ENCODE measurements at regions not wholly inside any gene's neighbourhood (a gene's known extent, or its start where the extent isn't known, plus 50 kb on each side); places are given as distances from the start of the nearest gene placed in this dataset.

- Histone ChIP-seq H2AFZ (no peak overlapping the region), H3K4me1 (no peaks in the 10 kb centered on the region), H3K79me2 (no peaks in the 10 kb centered on the region), H3K4me2 (ENCODE audit: low read length) (no peak overlapping the region), H3K36me3 (ENCODE audit: control insufficient read depth, insufficient read depth, low read length) (no peaks in the 10 kb centered on the region), H3K9me3 (ENCODE audit: control insufficient read depth, low read length) (no peaks in the 10 kb centered on the region), H3K4me3 (ENCODE audit: low read depth, low read length) (no peak overlapping the region), H3K9ac (no peak overlapping the region), H3K27ac (no peak overlapping the region), H3K27me3 (ENCODE audit: control insufficient read depth, insufficient read depth, low read length) (no peaks in the 10 kb centered on the region)
- TF ChIP-seq, protein P1, sequence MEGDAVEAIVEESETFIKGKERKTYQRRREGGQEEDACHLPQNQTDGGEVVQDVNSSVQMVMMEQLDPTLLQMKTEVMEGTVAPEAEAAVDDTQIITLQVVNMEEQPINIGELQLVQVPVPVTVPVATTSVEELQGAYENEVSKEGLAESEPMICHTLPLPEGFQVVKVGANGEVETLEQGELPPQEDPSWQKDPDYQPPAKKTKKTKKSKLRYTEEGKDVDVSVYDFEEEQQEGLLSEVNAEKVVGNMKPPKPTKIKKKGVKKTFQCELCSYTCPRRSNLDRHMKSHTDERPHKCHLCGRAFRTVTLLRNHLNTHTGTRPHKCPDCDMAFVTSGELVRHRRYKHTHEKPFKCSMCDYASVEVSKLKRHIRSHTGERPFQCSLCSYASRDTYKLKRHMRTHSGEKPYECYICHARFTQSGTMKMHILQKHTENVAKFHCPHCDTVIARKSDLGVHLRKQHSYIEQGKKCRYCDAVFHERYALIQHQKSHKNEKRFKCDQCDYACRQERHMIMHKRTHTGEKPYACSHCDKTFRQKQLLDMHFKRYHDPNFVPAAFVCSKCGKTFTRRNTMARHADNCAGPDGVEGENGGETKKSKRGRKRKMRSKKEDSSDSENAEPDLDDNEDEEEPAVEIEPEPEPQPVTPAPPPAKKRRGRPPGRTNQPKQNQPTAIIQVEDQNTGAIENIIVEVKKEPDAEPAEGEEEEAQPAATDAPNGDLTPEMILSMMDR (IDR thresholded peaks at IDR 0.05): no peak
Observed at GRCh38 chr6:44507014-44507413, 119.5 kb downstream of the CDC5L start.

GRCh38 chr6:44508646-44509045 is 121.1 kb downstream of the CDC5L start:
- Histone ChIP-seq H3K27me3 (ENCODE audit: control insufficient read depth, insufficient read depth, low read length) (no peaks in the 10 kb centered on the region), H3K4me2 (ENCODE audit: low read length) (no peak overlapping the region), H3K4me3 (ENCODE audit: low read depth, low read length) (no peak overlapping the region), H3K4me1 (no peaks in the 10 kb centered on the region), H3K9me3 (ENCODE audit: control insufficient read depth, low read length) (no peaks in the 10 kb centered on the region), H3K36me3 (ENCODE audit: control insufficient read depth, insufficient read depth, low read length) (no peaks in the 10 kb centered on the region), H3K27ac (no peak overlapping the region), H3K9ac (no peak overlapping the region), H3K79me2 (no peaks in the 10 kb centered on the region), H2AFZ (no peak overlapping the region)
- TF ChIP-seq, protein P1 (IDR thresholded peaks at IDR 0.05): no peak

GRCh38 chr6:44511126-44511525 is 123.6 kb downstream of the CDC5L start:
- H3K27me3 ChIP-seq (ENCODE audit: control insufficient read depth, insufficient read depth, low read length): no peaks in the 10 kb centered on the region
- no peak overlapping the region for H3K27ac ChIP-seq
- no peak overlapping the region for H3K4me2 ChIP-seq (ENCODE audit: low read length)
- TF ChIP-seq, protein P1 (IDR thresholded peaks at IDR 0.05): no peak
- no peaks in the 10 kb centered on the region for H3K4me1 ChIP-seq
- no peak overlapping the region for H3K9ac ChIP-seq
- H3K36me3 ChIP-seq (ENCODE audit: control insufficient read depth, insufficient read depth, low read length): no peaks in the 10 kb centered on the region
- H2AFZ ChIP-seq: no peak overlapping the region
- no peak overlapping the region for H3K4me3 ChIP-seq (ENCODE audit: low read depth, low read length)
- no peaks in the 10 kb centered on the region for H3K9me3 ChIP-seq (ENCODE audit: control insufficient read depth, low read length)
- H3K79me2 ChIP-seq: no peaks in the 10 kb centered on the region

DNA sequence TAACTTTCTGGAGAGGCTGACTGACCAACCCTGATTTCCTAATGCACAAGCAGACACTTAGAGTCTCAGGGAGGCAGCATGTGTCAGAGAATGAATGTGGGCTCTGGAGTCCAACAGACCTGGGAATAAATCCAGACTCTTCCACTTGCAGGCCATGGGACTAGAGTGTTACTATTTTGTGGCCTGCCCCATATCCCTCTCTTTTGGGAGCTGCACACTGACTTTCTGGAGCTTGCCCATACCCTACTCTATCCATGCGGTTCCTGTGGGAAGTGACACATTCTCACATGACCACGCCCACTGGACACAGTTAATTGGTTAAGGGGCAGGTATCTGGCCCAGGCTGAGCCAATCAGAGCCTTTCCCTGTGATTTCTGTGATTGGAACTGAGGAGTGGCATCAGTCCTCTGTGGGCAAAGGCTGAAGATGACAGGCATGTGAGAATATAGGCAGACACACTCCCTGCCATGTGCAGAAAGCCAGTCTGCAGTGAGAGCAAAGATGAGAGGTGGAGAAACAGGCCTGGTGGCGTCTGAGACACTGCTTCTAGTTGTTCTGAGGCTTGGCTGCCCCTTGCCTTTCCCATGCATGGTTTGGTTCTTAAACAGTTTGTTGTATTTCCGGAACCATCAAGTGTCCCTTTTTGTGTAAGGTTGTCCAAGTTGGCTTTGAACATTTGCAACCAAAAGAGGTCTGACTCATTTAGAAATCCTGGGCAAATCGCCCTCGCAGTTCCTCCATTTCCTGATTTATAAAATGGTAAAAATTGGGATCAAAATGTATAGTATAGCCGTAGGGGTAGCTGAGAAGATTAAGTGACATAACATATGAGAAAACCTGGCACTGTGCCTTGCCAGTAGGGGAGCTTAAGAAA is 125.6 kb downstream of the CDC5L start:
- Histone ChIP-seq H3K4me1 (no peaks in the 10 kb centered on the region), H3K4me3 (ENCODE audit: low read depth, low read length) (no peak overlapping the region), H3K4me2 (ENCODE audit: low read length) (no peak overlapping the region), H3K9ac (no peak overlapping the region), H3K36me3 (ENCODE audit: control insufficient read depth, insufficient read depth, low read length) (no peaks in the 10 kb centered on the region), H3K27ac (no peak overlapping the region), H3K9me3 (ENCODE audit: control insufficient read depth, low read length) (peaks cover 2% of the 10 kb centered on the region), H2AFZ (no peak overlapping the region), H3K79me2 (no peaks in the 10 kb centered on the region), H3K27me3 (ENCODE audit: control insufficient read depth, insufficient read depth, low read length) (no peaks in the 10 kb centered on the region)
- TF ChIP-seq, protein P1 (IDR thresholded peaks at IDR 0.05): no peak

DNA sequence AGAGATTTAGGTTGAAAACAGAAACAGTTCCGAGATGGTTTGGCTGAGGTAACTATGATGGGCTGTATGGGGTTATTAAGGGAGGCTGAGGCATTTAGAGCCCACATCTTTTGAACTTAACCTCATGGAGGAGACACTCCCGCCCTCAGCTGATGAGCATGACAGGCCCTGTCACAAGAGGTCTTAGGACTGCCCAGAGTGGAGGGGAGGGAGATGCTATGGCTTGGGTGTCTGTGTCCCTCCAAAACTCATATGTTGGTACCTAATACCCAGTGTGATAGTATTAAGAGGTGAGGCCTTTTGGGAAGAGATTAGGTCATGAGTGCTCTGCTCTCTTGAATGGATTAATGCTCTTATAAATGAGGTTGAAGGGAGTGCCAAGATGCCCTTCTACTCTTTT is 126.6 kb downstream of the CDC5L start:
- Histone ChIP-seq H3K79me2 (no peaks in the 10 kb centered on the region), H3K9me3 (ENCODE audit: control insufficient read depth, low read length) (peaks cover 2% of the 10 kb centered on the region), H3K27me3 (ENCODE audit: control insufficient read depth, insufficient read depth, low read length) (no peaks in the 10 kb centered on the region), H3K4me2 (ENCODE audit: low read length) (no peak overlapping the region), H3K4me3 (ENCODE audit: low read depth, low read length) (no peak overlapping the region), H3K4me1 (no peaks in the 10 kb centered on the region), H3K36me3 (ENCODE audit: control insufficient read depth, insufficient read depth, low read length) (no peaks in the 10 kb centered on the region), H2AFZ (no peak overlapping the region), H3K9ac (no peak overlapping the region), H3K27ac (no peak overlapping the region)
- TF ChIP-seq, protein P1 (IDR thresholded peaks at IDR 0.05): no peak
